PC-3 (cell line): ENCODE measurements at regions not wholly inside any gene's neighbourhood (a gene's known extent, or its start where the extent isn't known, plus 50 kb on each side); places are given as distances from the start of the nearest gene placed in this dataset.

Experiments
- ATAC-seq: fragments of 200-7000 bp; cut with Tn5 transposase; 2 replicates; pipeline ENCODE4 v1.9.1; 2020; ENCODE audit warnings: mild to moderate bottlenecking, moderate library complexity
- BruUV-seq: library from RNA; stranded (reverse); fragments of 400-500 nt; replicated peaks from 2 replicates; lab custom pipeline; 2021; lab: Mats Ljungman, UMichigan
- CTCF ChIA-PET: fragments of 300-600 bp; sonication (Branson Sonifier 250); formaldehyde crosslinking; loops from one replicate; lab custom pipeline; 2022; ENCODE audit warnings: antibody characterized with exemption; lab: Charles Lee
- POLR2A ChIA-PET: fragments of 300-600 bp; sonication (Branson Sonifier 250); formaldehyde crosslinking; loops from one replicate; lab custom pipeline; 2022; ENCODE audit warnings: antibody characterized with exemption; ENCODE audit not compliant: unreplicated experiment; lab: Charles Lee
- DNase-seq: peaks from one replicate; pipeline ENCODE4 v3.0.0-alpha.2; 2015
- H2AFZ ChIP-seq: fragments of 300-600 bp; sonication (generic); 2 replicates; pipeline ENCODE4 v1.6.0; 2016; ENCODE audit warnings: antibody characterized with exemption, low read length
- H3F3A ChIP-seq: fragments of 300-600 bp; sonication (generic); one replicate; pipeline ENCODE4 v1.6.0; 2017; ENCODE audit warnings: antibody characterized with exemption, low read length, control low read depth, mild to moderate bottlenecking; ENCODE audit not compliant: unreplicated experiment
- H3K27ac ChIP-seq: fragments of 300-600 bp; sonication (generic); 2 replicates; pipeline ENCODE4 v1.5.1; 2016; ENCODE audit warnings: mild to moderate bottlenecking, low read length
- H3K27me3 ChIP-seq: fragments of 300-600 bp; sonication (generic); 2 replicates; pipeline ENCODE4 v1.6.1; 2016; ENCODE audit warnings: low read length, mixed read lengths
- H3K36me3 ChIP-seq: fragments of 300-600 bp; sonication (generic); 2 replicates; pipeline ENCODE4 v1.6.1; 2016; ENCODE audit warnings: low read depth, mixed run types, low read length, mixed read lengths
- H3K4me1 ChIP-seq: fragments of 300-600 bp; sonication (generic); 2 replicates; pipeline ENCODE4 v1.5.1; 2016; ENCODE audit warnings: low read length; ENCODE audit not compliant: insufficient read depth
- H3K4me2 ChIP-seq: fragments of 300-600 bp; sonication (generic); 2 replicates; pipeline ENCODE4 v1.6.0; 2016; ENCODE audit warnings: low read length
- H3K4me3 ChIP-seq: fragments of 300-600 bp; sonication (generic); 2 replicates; pipeline ENCODE4 v1.5.1; 2016; ENCODE audit warnings: mild to moderate bottlenecking, low read length, mixed read lengths
- H3K79me2 ChIP-seq: fragments of 300-600 bp; sonication (generic); 2 replicates; pipeline ENCODE4 v1.6.1; 2017; ENCODE audit warnings: low read length, mixed read lengths
- H3K9ac ChIP-seq: fragments of 300-600 bp; sonication (generic); 2 replicates; pipeline ENCODE4 v1.6.0; 2016; ENCODE audit warnings: mild to moderate bottlenecking, low read length
- H3K9me2 ChIP-seq: fragments of 300-600 bp; sonication (generic); replicated peaks from 2 replicates; pipeline ENCODE4 v1.6.1; 2016; ENCODE audit warnings: mixed run types, low read length, mixed read lengths
- H3K9me3 ChIP-seq: fragments of 300-600 bp; sonication (generic); 2 replicates; pipeline ENCODE4 v1.6.1; 2016; ENCODE audit warnings: low read length, mixed read lengths
- H4K20me1 ChIP-seq: fragments of 300-600 bp; sonication (generic); 2 replicates; pipeline ENCODE4 v1.6.1; 2016; ENCODE audit warnings: low read length, mixed read lengths
- EZH2 ChIP-seq: fragments of 300-600 bp; sonication (generic); IDR thresholded peaks from one replicate; pipeline ENCODE4 v1.6.1; 2017; ENCODE audit warnings: antibody characterized with exemption, mild to moderate bottlenecking, low read length; ENCODE audit not compliant: unreplicated experiment
- EZH2phosphoT487 ChIP-seq: fragments of 300-600 bp; sonication (generic); IDR thresholded peaks from 2 replicates; pipeline ENCODE4 v1.6.1; 2018; ENCODE audit warnings: mild to moderate bottlenecking, antibody characterized with exemption, low read length, borderline replicate concordance
- intact Hi-C: fragments of 100-400 bp; cut with micrococcal nuclease; formaldehyde crosslinking; loops from 2 replicates; pipeline ENCODE4 v1.9.0; 2023
- TF ChIP-seq, protein P1 (sequence below): fragments of 300-600 bp; sonication (generic); conservative IDR thresholded peaks from 2 replicates; pipeline ENCODE4 v1.5.1; 2017; ENCODE audit warnings: antibody characterized with exemption, low read depth, mild to moderate bottlenecking, low read length

GRCh38 chr13:27847669-27848068 lies 55.4 kb downstream of the GSX1 start:
- BruUV-seq, result no TSS peak
- Histone ChIP-seq H3K27me3 (peaks cover 35% of the 10 kb centered on the region), H3K4me3 (no peak overlapping the region), H3K9me3 (no peaks in the 10 kb centered on the region), H3K4me2 (no peak overlapping the region), H3K79me2 (no peaks in the 10 kb centered on the region), H3K4me1 (no peaks in the 10 kb centered on the region), H3K9ac (no peak overlapping the region), H3K36me3 (no peaks in the 10 kb centered on the region), H3F3A (no peaks in the 10 kb centered on the region), H4K20me1 (no peaks in the 10 kb centered on the region), H2AFZ (no peak overlapping the region), H3K27ac (no peak overlapping the region), H3K9me2 (no peaks in the 10 kb centered on the region)
- TF ChIP-seq, protein P1, sequence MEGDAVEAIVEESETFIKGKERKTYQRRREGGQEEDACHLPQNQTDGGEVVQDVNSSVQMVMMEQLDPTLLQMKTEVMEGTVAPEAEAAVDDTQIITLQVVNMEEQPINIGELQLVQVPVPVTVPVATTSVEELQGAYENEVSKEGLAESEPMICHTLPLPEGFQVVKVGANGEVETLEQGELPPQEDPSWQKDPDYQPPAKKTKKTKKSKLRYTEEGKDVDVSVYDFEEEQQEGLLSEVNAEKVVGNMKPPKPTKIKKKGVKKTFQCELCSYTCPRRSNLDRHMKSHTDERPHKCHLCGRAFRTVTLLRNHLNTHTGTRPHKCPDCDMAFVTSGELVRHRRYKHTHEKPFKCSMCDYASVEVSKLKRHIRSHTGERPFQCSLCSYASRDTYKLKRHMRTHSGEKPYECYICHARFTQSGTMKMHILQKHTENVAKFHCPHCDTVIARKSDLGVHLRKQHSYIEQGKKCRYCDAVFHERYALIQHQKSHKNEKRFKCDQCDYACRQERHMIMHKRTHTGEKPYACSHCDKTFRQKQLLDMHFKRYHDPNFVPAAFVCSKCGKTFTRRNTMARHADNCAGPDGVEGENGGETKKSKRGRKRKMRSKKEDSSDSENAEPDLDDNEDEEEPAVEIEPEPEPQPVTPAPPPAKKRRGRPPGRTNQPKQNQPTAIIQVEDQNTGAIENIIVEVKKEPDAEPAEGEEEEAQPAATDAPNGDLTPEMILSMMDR, result no peak
- no peak for TF ChIP-seq EZH2phosphoT487
- no peak for TF ChIP-seq EZH2
- no peak for DNase-seq
- no peak for ATAC-seq
- POLR2A ChIA-PET, result no interaction called here
- intact Hi-C loops, result no loop called here
- CTCF ChIA-PET, result no interaction called here

GRCh38 chr13:27851096-27851850 lies 59.0 kb downstream of the GSX1 start:
- TF ChIP-seq, protein P1, result no peak
- TF ChIP-seq EZH2 (no peak), EZH2phosphoT487 (no peak)
- no peaks in the 10 kb centered on the region for H3K36me3 ChIP-seq
- no peaks in the 10 kb centered on the region for H3F3A ChIP-seq
- H3K27ac ChIP-seq, result no peak overlapping the region
- no peak overlapping the region for H2AFZ ChIP-seq
- H3K9me2 ChIP-seq, result no peaks in the 10 kb centered on the region
- ChIA-PET POLR2A (no interaction called here), CTCF (no interaction called here)
- no peaks in the 10 kb centered on the region for H3K79me2 ChIP-seq
- H3K4me1 ChIP-seq, result no peaks in the 10 kb centered on the region
- no peak overlapping the region for H3K9ac ChIP-seq
- DNase-seq (peak; percentile 27), ATAC-seq (no peak)
- no peaks in the 10 kb centered on the region for H3K9me3 ChIP-seq
- no peak overlapping the region for H3K4me3 ChIP-seq
- BruUV-seq, result no TSS peak
- intact Hi-C loops, result no loop called here
- H3K4me2 ChIP-seq, result no peak overlapping the region
- H4K20me1 ChIP-seq, result no peaks in the 10 kb centered on the region
- H3K27me3 ChIP-seq, result peaks cover 59% of the 10 kb centered on the region

DNA sequence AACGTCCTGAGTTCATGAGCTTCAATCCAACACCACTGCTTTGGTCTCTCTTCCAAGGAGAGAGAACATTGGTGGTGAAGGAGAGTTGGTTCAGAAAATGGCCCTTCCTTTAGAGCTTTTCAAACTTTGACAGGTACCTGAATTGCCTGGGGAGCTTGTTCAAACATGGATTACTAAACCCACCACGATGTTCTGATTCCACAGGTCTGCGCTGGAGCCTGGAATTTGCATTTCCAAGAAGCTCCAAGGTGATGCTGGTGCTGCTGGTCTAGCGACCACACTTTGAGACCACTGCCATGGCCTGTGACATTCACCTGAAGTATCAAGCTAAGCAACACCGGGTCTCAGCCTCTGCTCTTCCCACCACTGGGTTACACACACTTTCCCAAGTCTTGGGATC lies 60.2 kb downstream of the GSX1 start:
- no peak overlapping the region for H3K9ac ChIP-seq
- BruUV-seq, result no TSS peak
- ATAC-seq, result no peak
- peaks cover 53% of the 10 kb centered on the region for H3K27me3 ChIP-seq
- intact Hi-C loops, result no loop called here
- no peak overlapping the region for H3K4me2 ChIP-seq
- no peak overlapping the region for H3K27ac ChIP-seq
- POLR2A ChIA-PET, result no interaction called here
- no peaks in the 10 kb centered on the region for H3K9me3 ChIP-seq
- H3F3A ChIP-seq, result no peaks in the 10 kb centered on the region
- CTCF ChIA-PET, result interaction anchor here (0.7 kb wide), 1 partner anchor 82 kb away, joined by 3 read pairs; no protein-coding TSS in a partner anchor
- no peak overlapping the region for H2AFZ ChIP-seq
- H3K36me3 ChIP-seq, result no peaks in the 10 kb centered on the region
- H3K9me2 ChIP-seq, result no peaks in the 10 kb centered on the region
- no peaks in the 10 kb centered on the region for H3K4me1 ChIP-seq
- TF ChIP-seq, protein P1, result no peak
- no peak for TF ChIP-seq EZH2phosphoT487
- TF ChIP-seq EZH2, result no peak
- no peaks in the 10 kb centered on the region for H4K20me1 ChIP-seq
- no peaks in the 10 kb centered on the region for H3K79me2 ChIP-seq
- no peak overlapping the region for H3K4me3 ChIP-seq
- DNase-seq, result no peak
